GM12875 (cell line): ENCODE measurements at regions not wholly inside any gene's neighbourhood (a gene's known extent, or its start where the extent isn't known, plus 50 kb on each side); places are given as distances from the start of the nearest gene placed in this dataset.

Experiments
- H3K4me3 ChIP-seq: one replicate; pipeline ENCODE4 v1.5.1; 2011; ENCODE audit warnings: low read depth, low read length, control low read depth
- CTCF ChIP-seq: IDR thresholded peaks from 2 replicates; pipeline ENCODE4 v1.5.1; 2011; ENCODE audit warnings: low read depth, mild to moderate bottlenecking, control low read depth, inconsistent platforms, low read length, moderate library complexity, borderline replicate concordance; ENCODE audit not compliant: insufficient read depth

DNA sequence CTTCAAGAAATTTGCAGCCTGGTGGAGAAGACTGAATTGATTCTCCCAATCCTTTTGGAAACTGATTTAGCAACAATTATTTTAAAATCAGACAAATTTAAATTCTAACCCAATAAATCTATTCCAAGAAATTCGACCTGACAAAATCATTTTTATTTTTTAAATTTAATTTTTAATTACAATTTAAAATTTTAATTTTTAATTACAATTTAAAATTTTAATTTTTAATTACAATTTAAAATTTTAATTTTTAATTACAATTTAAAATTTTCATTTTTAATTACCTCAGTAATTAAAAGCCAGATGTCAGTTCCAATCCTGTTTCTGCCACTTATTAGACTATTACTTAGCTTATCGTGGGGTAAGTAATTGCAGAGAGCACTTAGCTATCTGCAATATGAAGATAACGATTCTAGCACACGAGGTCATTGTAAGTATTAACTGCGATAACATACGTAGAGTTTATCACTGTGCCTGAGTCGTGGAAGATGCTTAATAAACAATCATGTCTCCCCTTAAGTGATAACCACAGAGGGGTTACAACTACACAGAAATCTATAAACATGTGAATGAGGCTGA lies 346.4 kb upstream of the SLC24A2 start:
- H3K4me3 ChIP-seq = no peak overlapping the region
- TF ChIP-seq CTCF = no peak

DNA sequence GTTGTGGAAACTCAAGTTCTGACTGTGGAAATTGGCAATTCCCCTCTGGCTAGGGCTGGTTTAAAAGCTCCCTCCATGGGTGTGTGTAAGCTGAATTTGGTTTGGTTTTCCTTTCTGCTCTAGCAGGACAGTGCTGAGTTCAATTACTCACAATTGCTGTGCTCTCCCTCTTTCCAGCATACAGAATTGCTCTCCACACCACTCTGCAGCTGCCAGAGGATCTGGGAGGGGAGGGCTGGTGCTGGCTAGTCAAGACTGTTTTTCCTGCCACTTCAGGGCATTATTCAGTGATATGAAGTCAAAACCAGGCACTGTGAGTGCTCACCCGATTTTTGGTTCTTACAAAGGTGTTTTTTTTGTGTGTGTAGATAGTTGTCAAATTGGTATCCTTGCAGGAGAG lies 336.9 kb upstream of the SLC24A2 start:
- H3K4me3 ChIP-seq = no peak overlapping the region
- no peak for TF ChIP-seq CTCF

DNA sequence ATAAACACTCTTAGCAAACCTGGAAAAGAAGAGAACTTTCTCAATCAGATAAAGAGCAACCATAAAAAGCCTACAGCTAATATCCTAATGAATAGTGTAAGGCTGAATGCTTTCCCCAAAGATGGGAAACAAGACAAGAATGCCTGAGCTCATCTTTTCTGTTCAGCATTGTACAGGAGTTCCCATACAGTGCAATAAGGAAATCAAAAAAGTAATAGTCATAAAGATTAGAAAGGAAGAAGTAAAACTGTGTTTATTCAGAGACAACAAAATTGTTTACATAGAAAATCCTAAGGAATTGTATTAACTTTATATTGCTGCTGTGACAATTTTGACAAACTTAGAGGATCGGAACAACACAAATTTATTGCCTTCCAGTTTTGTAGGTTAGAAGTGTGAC lies 330.7 kb upstream of the SLC24A2 start:
- no peak for TF ChIP-seq CTCF
- H3K4me3 ChIP-seq = no peak overlapping the region

GRCh38 chr9:20117986-20118385 lies 329.1 kb upstream of the SLC24A2 start:
- TF ChIP-seq CTCF = no peak
- H3K4me3 ChIP-seq = no peak overlapping the region

DNA sequence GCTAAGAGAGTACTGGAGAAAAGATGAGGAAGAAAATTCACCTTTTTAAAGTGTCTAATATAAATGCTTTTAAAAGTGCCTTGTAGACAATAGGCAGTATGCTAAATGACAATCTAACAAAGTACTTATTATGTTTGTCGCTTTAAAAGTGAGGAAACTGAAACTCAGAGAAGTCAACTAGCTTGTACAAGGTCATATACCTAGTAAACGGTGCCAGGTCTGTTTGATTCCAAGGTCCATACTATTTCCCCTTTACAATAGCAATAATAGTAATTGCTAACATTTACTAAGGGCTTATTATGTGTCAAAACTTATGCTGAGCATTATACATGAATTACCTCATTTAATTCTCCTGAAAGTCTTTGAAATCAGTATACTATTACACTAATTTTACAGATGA lies 328.6 kb upstream of the SLC24A2 start:
- no peak for TF ChIP-seq CTCF
- H3K4me3 ChIP-seq = no peak overlapping the region

GRCh38 chr9:20114974-20115373 lies 326.1 kb upstream of the SLC24A2 start:
- no peak overlapping the region for H3K4me3 ChIP-seq
- no peak for TF ChIP-seq CTCF

DNA sequence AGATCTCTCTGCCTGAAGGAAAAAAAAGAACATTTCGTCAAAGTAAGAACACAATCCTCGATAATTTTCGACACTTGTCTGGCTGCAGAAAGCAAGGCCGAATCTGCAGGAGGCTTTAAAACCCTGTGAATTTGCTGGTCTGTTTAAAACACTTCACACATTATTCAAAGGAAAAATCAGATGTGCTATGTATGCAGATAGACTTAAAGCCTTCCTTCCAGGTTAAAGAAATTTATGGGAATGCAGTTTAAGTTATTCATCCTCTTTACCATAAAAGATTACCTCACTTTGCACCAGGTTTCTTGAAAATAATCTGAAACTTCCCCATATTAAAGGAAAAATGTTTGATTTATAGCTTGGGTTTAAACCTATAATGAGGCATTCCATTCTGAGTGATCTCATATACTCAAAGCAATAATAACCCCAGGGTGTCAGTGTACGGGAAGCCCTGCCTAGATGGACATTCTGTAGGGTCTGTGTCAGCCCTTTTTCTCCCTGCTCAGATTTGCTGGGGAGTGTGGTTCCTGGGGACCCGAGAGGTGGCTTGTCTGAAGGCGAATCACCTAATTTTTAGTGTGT lies 323.5 kb upstream of the SLC24A2 start:
- TF ChIP-seq CTCF = no peak
- H3K4me3 ChIP-seq = no peak overlapping the region
